Gastrocnemius medialis (tissue), 4 donors: ENCODE measurements at regions not wholly inside any gene's neighbourhood (a gene's known extent, or its start where the extent isn't known, plus 50 kb on each side); places are given as distances from the start of the nearest gene placed in this dataset.

Experiments used
- ATAC-seq, 2 donors: fragments of 150-250 bp; one replicate each; pipeline ENCODE4 v1.9.1; 2016
- DNase-seq, 2 donors: peaks; one replicate each; pipeline ENCODE4 v3.0.0-alpha.2; 2019
- H3K27ac ChIP-seq, 4 donors: fragments of 200-600 bp; sonication (generic); 1 replicate in 1 of 4; 2 replicates in 3 of 4; pipeline ENCODE4 v1.5.1; 2016 to 2018; ENCODE audit warnings: mild to moderate bottlenecking in 2 of 4, moderate library complexity in 1 of 4
- H3K27me3 ChIP-seq, 3 donors: fragments of 200-600 bp; sonication (generic) in 2 of 3; 1 replicate in 1 of 3; 2 replicates in 2 of 3; pipeline versions ENCODE4 v1.5.1 to v1.6.0; 2016 to 2019; ENCODE audit warnings: mild to moderate bottlenecking in 1 of 3, moderate library complexity in 1 of 3
- H3K36me3 ChIP-seq, 2 donors: fragments of 200-600 bp; sonication (generic) in 1 of 2; one replicate each; pipeline ENCODE4 v1.5.1; 2017 to 2018
- H3K4me1 ChIP-seq, 2 donors: fragments of 200-600 bp; sonication (generic) in 1 of 2; one replicate each; pipeline ENCODE4 v1.5.1; 2016 to 2017; ENCODE audit warnings: mild to moderate bottlenecking in 2 of 2
- H3K4me3 ChIP-seq, 4 donors: fragments of 200-600 bp; sonication (generic) in 3 of 4; 1 replicate in 1 of 4; 2 replicates in 3 of 4; pipeline ENCODE4 v1.5.1; 2016 to 2019; ENCODE audit warnings: mild to moderate bottlenecking in 2 of 4
- H3K9me3 ChIP-seq, 3 donors: fragments of 200-600 bp; sonication (generic) in 2 of 3; 1 replicate in 1 of 3; 2 replicates in 2 of 3; pipeline ENCODE4 v1.5.1; 2016 to 2019
- CTCF ChIP-seq, 5 experiments: fragments of 450-650 bp in 3 of 5; fragments of 200-600 bp in 2 of 5; sonication (generic) in 2 of 5; IDR thresholded peaks in 4 of 5; conservative IDR thresholded peaks in 1 of 5; 1 replicate in 4 of 5; 2 replicates in 1 of 5; pipeline ENCODE4 v1.5.1; 2016 to 2019; ENCODE audit warnings: antibody characterized with exemption in 5 of 5, mild to moderate bottlenecking in 3 of 5, moderate library complexity in 3 of 5
- POLR2A ChIP-seq, 2 donors: fragments of 450-650 bp; IDR thresholded peaks; one replicate each; pipeline ENCODE4 v1.6.1; 2017; ENCODE audit warnings: antibody characterized with exemption in 2 of 2, mild to moderate bottlenecking in 2 of 2, moderate library complexity in 2 of 2
- in situ Hi-C, 4 donors: fragments of 200-750 bp; cut with MboI; loops; one replicate each; pipeline versions ENCODE4 v1.15.0 to v1.8.0; 2017; ENCODE audit warnings: low sequenced_read_pairs in 4 of 4
- intact Hi-C: fragments of 100-400 bp; cut with DNase I; formaldehyde crosslinking; loops from one replicate; pipeline ENCODE4 v1.15.1; 2023; ENCODE audit warnings: low total_unique reads

DNA sequence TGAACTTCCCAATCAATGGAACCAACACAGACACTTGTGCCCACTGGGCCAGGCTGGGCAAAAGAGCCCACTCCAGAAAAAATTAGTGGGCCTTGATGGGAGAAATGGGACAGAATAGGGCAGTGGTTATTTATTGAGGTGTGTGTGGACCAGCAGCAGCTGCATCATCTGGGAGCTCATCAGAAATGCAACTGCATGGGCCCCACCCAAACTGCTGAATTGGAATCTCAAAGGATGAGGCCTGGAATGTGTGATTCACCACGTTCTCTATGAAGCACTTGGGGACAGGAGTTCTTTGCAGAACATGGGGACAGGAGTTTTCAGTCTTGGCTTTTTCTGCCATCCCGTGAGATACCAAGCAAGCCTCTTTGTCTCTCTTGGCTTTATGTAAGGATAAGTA lies 255.6 kb upstream of the PLET1 start:
- no peak overlapping the region for H3K4me3 ChIP-seq
- H3K4me1 ChIP-seq = no peaks in the 10 kb centered on the region
- H3K9me3 ChIP-seq = no peaks in the 10 kb centered on the region
- ATAC-seq (no peak), DNase-seq (no peak)
- H3K27me3 ChIP-seq = no peaks in the 10 kb centered on the region
- intact Hi-C loops (no loop called here), in situ Hi-C loops (no loop called here)
- TF ChIP-seq CTCF (IDR thresholded peaks at IDR 0.05 in 4 of 5, conservative IDR thresholded peaks at IDR 0.05 in 1 of 5) = no peak
- H3K36me3 ChIP-seq = no peaks in the 10 kb centered on the region
- no peak overlapping the region for H3K27ac ChIP-seq

DNA sequence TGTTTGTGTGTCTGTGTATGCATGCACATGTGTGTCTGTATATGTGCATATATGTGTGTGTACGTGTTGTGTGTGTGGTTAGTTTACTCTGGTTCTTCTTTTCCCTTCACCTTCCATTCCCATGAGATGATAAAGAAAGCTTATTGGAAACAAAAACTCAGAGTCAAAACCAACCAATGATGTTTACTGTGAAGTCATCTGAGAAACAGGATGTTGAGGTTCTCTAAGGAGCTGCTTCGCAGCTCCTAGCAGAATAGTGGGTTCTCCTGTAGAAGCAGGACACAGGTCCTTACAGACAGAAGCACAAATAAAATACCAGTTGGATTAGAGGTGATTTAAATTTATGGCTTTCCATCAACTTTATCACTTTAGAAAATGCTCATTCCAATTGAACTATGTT lies 256.1 kb upstream of the PLET1 start:
- DNase-seq = no peak
- Histone ChIP-seq H3K4me3 (no peak overlapping the region), H3K4me1 (no peaks in the 10 kb centered on the region), H3K36me3 (no peaks in the 10 kb centered on the region), H3K9me3 (no peaks in the 10 kb centered on the region), H3K27me3 (no peaks in the 10 kb centered on the region), H3K27ac (no peak overlapping the region)
- intact Hi-C loops = no loop called here
- in situ Hi-C loops = no loop called here
- ATAC-seq = no peak
- TF ChIP-seq POLR2A (IDR thresholded peaks at IDR 0.05) (no peak), CTCF (IDR thresholded peaks at IDR 0.05 in 4 of 5, conservative IDR thresholded peaks at IDR 0.05 in 1 of 5) (no peak)

DNA sequence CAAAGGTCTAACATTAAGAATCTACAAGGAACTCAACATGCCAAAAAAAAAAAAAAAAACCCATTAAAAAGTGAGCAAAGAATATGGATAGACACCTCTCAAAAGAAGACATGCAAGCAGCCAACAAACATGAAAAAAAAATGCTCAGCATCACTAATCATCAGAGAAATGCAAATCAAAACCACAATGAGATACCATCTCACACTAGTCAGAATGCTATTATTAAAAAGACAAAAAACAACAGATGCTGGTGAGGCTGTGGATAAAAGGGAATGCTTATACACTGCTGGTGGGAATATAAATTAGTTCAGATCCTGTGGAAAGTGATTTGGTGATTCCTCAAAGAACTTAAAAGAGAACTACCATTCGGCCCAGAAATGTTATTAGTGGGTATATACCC lies 257.7 kb upstream of the PLET1 start:
- TF ChIP-seq CTCF (IDR thresholded peaks at IDR 0.05 in 4 of 5, conservative IDR thresholded peaks at IDR 0.05 in 1 of 5) = no peak
- no peak for TF ChIP-seq POLR2A (IDR thresholded peaks at IDR 0.05)
- Histone ChIP-seq H3K9me3 (no peaks in the 10 kb centered on the region), H3K36me3 (no peaks in the 10 kb centered on the region), H3K4me1 (peaks cover 0 to under 1% of the 10 kb centered on the region in 2 donors), H3K27me3 (no peaks in the 10 kb centered on the region), H3K4me3 (no peak overlapping the region), H3K27ac (no peak overlapping the region)
- intact Hi-C loops = no loop called here
- ATAC-seq (no peak), DNase-seq (no peak)
- in situ Hi-C loops = no loop called here

DNA sequence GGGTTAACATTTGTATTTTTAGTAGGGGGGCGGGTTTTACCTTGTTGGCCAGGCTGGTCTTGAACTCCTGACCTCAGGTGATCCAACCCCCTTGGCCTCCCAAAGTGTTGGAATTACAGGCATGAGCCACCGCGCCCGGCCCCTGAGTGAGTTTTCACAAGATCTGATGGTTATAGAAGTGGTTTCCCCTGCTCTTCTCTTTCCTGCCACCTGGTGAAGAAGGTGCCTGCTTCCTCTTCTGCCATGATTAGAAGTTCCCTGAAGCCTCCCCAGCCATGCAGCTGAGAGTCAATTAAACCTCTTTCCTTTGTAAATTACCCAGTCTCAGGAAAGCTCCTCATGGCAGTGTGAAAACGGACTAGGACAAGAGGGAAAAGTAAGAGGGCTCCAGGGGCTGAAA lies 259.1 kb upstream of the PLET1 start:
- in situ Hi-C loops = no loop called here
- TF ChIP-seq POLR2A (IDR thresholded peaks at IDR 0.05) = no peak
- no peak for TF ChIP-seq CTCF (IDR thresholded peaks at IDR 0.05 in 4 of 5, conservative IDR thresholded peaks at IDR 0.05 in 1 of 5)
- no peak for ATAC-seq

DNA sequence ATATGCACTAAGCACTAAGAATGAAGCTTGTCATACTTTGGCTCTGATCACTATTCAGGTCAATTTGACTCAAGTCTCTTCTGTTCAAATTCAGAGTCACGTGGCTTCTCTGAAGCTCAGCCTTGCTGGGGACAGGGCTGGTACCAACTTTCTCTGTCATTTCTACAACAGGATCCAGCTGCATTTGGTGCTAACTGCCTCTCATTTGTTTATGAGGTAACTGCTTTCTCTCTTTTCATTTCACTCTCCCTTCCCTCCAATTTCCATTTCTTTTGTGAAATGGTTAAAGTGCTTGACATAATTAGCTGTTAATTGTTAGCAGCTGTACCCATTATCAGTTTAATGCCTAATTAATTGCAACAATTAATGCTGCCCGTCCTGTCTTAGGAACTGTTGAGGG lies 259.7 kb upstream of the PLET1 start:
- Histone ChIP-seq H3K27me3 (no peaks in the 10 kb centered on the region), H3K4me1 (peaks cover 9 to 20% of the 10 kb centered on the region in 2 donors), H3K36me3 (no peaks in the 10 kb centered on the region), H3K27ac (no peak overlapping the region), H3K4me3 (no peak overlapping the region), H3K9me3 (no peaks in the 10 kb centered on the region)
- ATAC-seq (no peak), DNase-seq (no peak)
- TF ChIP-seq POLR2A (IDR thresholded peaks at IDR 0.05) (no peak), CTCF (IDR thresholded peaks at IDR 0.05 in 4 of 5, conservative IDR thresholded peaks at IDR 0.05 in 1 of 5) (no peak)
- intact Hi-C loops (no loop called here), in situ Hi-C loops (no loop called here)

More for the DNA sequence above, 259.1 kb upstream of the PLET1 start:
- Histone ChIP-seq H3K27me3 (no peaks in the 10 kb centered on the region), H3K36me3 (no peaks in the 10 kb centered on the region), H3K4me3 (no peak overlapping the region), H3K4me1 (peaks cover 4 to 14% of the 10 kb centered on the region in 2 donors), H3K27ac (no peak overlapping the region), H3K9me3 (no peaks in the 10 kb centered on the region)
- intact Hi-C loops = no loop called here
- DNase-seq = no peak
